Panc1 (cell line): ENCODE measurements at regions not wholly inside any gene's neighbourhood (a gene's known extent, or its start where the extent isn't known, plus 50 kb on each side); places are given as distances from the start of the nearest gene placed in this dataset.

Experiments used
- CTCF ChIP-seq: fragments of 450-650 bp; IDR thresholded peaks from 2 replicates; pipeline ENCODE4 v1.5.1; 2017; ENCODE audit warnings: mild to moderate bottlenecking
- POLR2AphosphoS5 ChIP-seq: IDR thresholded peaks from 2 replicates; pipeline ENCODE4 v1.6.1; 2012; ENCODE audit warnings: mild to moderate bottlenecking, low read depth, low read length, moderate library complexity
- REST ChIP-seq, 2 experiments: IDR thresholded peaks; 2 replicates each; pipeline ENCODE4 v1.6.1; 2011 to 2012; ENCODE audit warnings: low read depth in 2 of 2, control low read depth in 1 of 2, low read length in 1 of 2, mild to moderate bottlenecking in 1 of 2, moderate library complexity in 1 of 2; ENCODE audit not compliant: insufficient read depth in 1 of 2
- SIN3A ChIP-seq: IDR thresholded peaks from 2 replicates; pipeline ENCODE4 v1.6.1; 2012; ENCODE audit warnings: low read depth, mild to moderate bottlenecking, low read length, moderate library complexity, borderline replicate concordance; ENCODE audit not compliant: insufficient read depth

GRCh38 chr5:62077823-62078550 is 228.0 kb upstream of the KIF2A start:
- no peak for TF ChIP-seq CTCF
- no peak for TF ChIP-seq REST (IDR thresholded peaks at IDR 0.05; ENCODE audit: insufficient read depth in 1 of 2, low read depth in 2 of 2, low read length in 1 of 2)
- no peak for TF ChIP-seq POLR2AphosphoS5
- no peak for TF ChIP-seq SIN3A
